Prostate gland (tissue), 2 donors: ENCODE measurements at regions not wholly inside any gene's neighbourhood (a gene's known extent, or its start where the extent isn't known, plus 50 kb on each side); places are given as distances from the start of the nearest gene placed in this dataset.

ENCODE experiments used
- DNase-seq: peaks from one replicate; pipeline ENCODE4 v3.0.0-alpha.2; 2019; ENCODE audit warnings: low spot score
- H3K27ac ChIP-seq, 2 donors: fragments of 200-600 bp; sonication (generic); 2 replicates each; pipeline ENCODE4 v1.5.1; 2017 to 2019
- H3K27me3 ChIP-seq: fragments of 200-600 bp; sonication (generic); replicated peaks from 2 replicates; pipeline ENCODE4 v1.5.1; 2019; ENCODE audit not compliant: insufficient read depth
- H3K36me3 ChIP-seq, 2 donors: fragments of 200-600 bp; sonication (generic); 1 replicate in 1 of 2; 2 replicates in 1 of 2; pipeline versions ENCODE4 v1.5.1 to v1.8.1; 2017 to 2019
- H3K4me1 ChIP-seq: fragments of 200-600 bp; sonication (generic); replicated peaks from 2 replicates; pipeline ENCODE4 v1.5.1; 2019
- H3K4me3 ChIP-seq, 2 donors: fragments of 200-600 bp; sonication (generic); 2 replicates each; pipeline ENCODE4 v1.5.1; 2017 to 2019
- H3K9me3 ChIP-seq: fragments of 200-600 bp; sonication (generic); 2 replicates; pipeline ENCODE4 v1.5.1; 2017
- CTCF ChIP-seq, 4 experiments: fragments of 200-600 bp in 2 of 4; fragments of 450-650 bp in 2 of 4; sonication (generic) in 2 of 4; IDR thresholded peaks; 1 replicate in 3 of 4; 2 replicates in 1 of 4; pipeline ENCODE4 v1.5.1; 2016 to 2019; ENCODE audit warnings: antibody characterized with exemption in 4 of 4, mild to moderate bottlenecking in 2 of 4, moderate library complexity in 2 of 4
- POLR2A ChIP-seq: fragments of 450-650 bp; IDR thresholded peaks from one replicate; pipeline ENCODE4 v1.6.1; 2016; ENCODE audit warnings: antibody characterized with exemption, mild to moderate bottlenecking
- POLR2AphosphoS5 ChIP-seq: sonication (generic); formaldehyde crosslinking; IDR thresholded peaks from one replicate; pipeline ENCODE4 v1.6.1; 2017; ENCODE audit warnings: antibody characterized with exemption
- WGBS: methylation state at CpG from one replicate; pipeline ENCODE4 v1.1.5; 2018; 5-methylcytosine and 5-hydroxymethylcytosine counted together
- intact Hi-C: fragments of 100-400 bp; cut with DNase I; formaldehyde crosslinking; loops from one replicate; pipeline ENCODE4 v1.14.2; 2022

- H3K27ac ChIP-seq = no peak overlapping the region
- 89% methylated on average over 2 of the region's 2 CpGs for WGBS
- H3K4me3 ChIP-seq = no peak overlapping the region
- H3K4me1 ChIP-seq = no peaks in the 10 kb centered on the region
- no peaks in the 10 kb centered on the region for H3K9me3 ChIP-seq
- intact Hi-C loops = no loop called here
- TF ChIP-seq CTCF (IDR thresholded peaks at IDR 0.05) (no peak), POLR2A (no peak), POLR2AphosphoS5 (no peak)
- H3K36me3 ChIP-seq = no peaks in the 10 kb centered on the region
- no peak for DNase-seq
- no peaks in the 10 kb centered on the region for H3K27me3 ChIP-seq
These were observed 945.5 kb upstream of the AGA start for GRCh38 chr4:178387756-178388155.

- TF ChIP-seq CTCF (IDR thresholded peaks at IDR 0.05) (no peak), POLR2AphosphoS5 (no peak), POLR2A (no peak)
- Histone ChIP-seq H3K4me3 (no peak overlapping the region), H3K27ac (no peak overlapping the region), H3K9me3 (no peaks in the 10 kb centered on the region), H3K36me3 (no peaks in the 10 kb centered on the region), H3K27me3 (no peaks in the 10 kb centered on the region), H3K4me1 (no peaks in the 10 kb centered on the region)
- DNase-seq = no peak
- intact Hi-C loops = no loop called here
- WGBS = 68% methylated on average over 1 of the region's 1 CpG
These were observed 953.6 kb upstream of the AGA start for GRCh38 chr4:178395798-178396197.

GRCh38 chr4:178412455-178412854 is 970.2 kb upstream of the AGA start:
- TF ChIP-seq CTCF (IDR thresholded peaks at IDR 0.05) (no peak), POLR2A (no peak), POLR2AphosphoS5 (no peak)
- intact Hi-C loops = no loop called here
- Histone ChIP-seq H3K4me1 (no peaks in the 10 kb centered on the region), H3K9me3 (no peaks in the 10 kb centered on the region), H3K4me3 (no peak overlapping the region), H3K27me3 (no peaks in the 10 kb centered on the region), H3K36me3 (no peaks in the 10 kb centered on the region), H3K27ac (no peak overlapping the region)
- WGBS = 95% methylated on average over 1 of the region's 1 CpG
- no peak for DNase-seq

GRCh38 chr4:178414042-178414441 is 971.8 kb upstream of the AGA start:
- TF ChIP-seq POLR2AphosphoS5 = no peak
- TF ChIP-seq POLR2A = no peak
- no peak for TF ChIP-seq CTCF (IDR thresholded peaks at IDR 0.05)
- intact Hi-C loops = no loop called here
- DNase-seq = no peak
- WGBS = 64% methylated on average over 4 of the region's 4 CpGs
- no peaks in the 10 kb centered on the region for H3K36me3 ChIP-seq
- H3K4me1 ChIP-seq = no peaks in the 10 kb centered on the region
- no peaks in the 10 kb centered on the region for H3K9me3 ChIP-seq
- H3K27ac ChIP-seq = no peak overlapping the region
- H3K4me3 ChIP-seq = no peak overlapping the region
- no peaks in the 10 kb centered on the region for H3K27me3 ChIP-seq

- 92% methylated on average over 14 of the region's 18 CpGs for whole genome bisulfite sequencing
- Histone ChIP-seq H3K9me3 (no peaks in the 10 kb centered on the region), H3K27ac (no peak overlapping the region), H3K4me3 (no peak overlapping the region), H3K36me3 (no peaks in the 10 kb centered on the region), H3K4me1 (no peaks in the 10 kb centered on the region), H3K27me3 (no peaks in the 10 kb centered on the region)
- intact Hi-C loops = no loop called here
- no peak for DNase-seq
- TF ChIP-seq CTCF (IDR thresholded peaks at IDR 0.05) = no peak
- no peak for TF ChIP-seq POLR2AphosphoS5
- no peak for TF ChIP-seq POLR2A
These were observed 972.7 kb upstream of the AGA start for GRCh38 chr4:178414881-178415446.
